Fibroblast of upper back skin (primary cell): ENCODE measurements at regions not wholly inside any gene's neighbourhood (a gene's known extent, or its start where the extent isn't known, plus 50 kb on each side); places are given as distances from the start of the nearest gene placed in this dataset.

Source experiments
- DNase-seq: peaks from one replicate; pipeline ENCODE4 v3.0.0-alpha.2; 2013

- no peak for DNase-seq
Observed at GRCh38 chr7:46786995-46787394, 794.9 kb downstream of the TNS3 start.

GRCh38 chr7:46786221-46786954 lies 795.5 kb downstream of the TNS3 start:
- DNase-seq, result peak; percentile 68

GRCh38 chr7:46784732-46785131 lies 797.2 kb downstream of the TNS3 start:
- DNase-seq, result peak; percentile 83

GRCh38 chr7:46781901-46782439 lies 799.9 kb downstream of the TNS3 start:
- peak; percentile 59 for DNase-seq

- DNase-seq, result peak; percentile 41
Observed at GRCh38 chr7:46776790-46777189, 805.1 kb downstream of the TNS3 start.

GRCh38 chr7:46775776-46776175 lies 806.1 kb downstream of the TNS3 start:
- no peak for DNase-seq

GRCh38 chr7:46775020-46775419 lies 806.9 kb downstream of the TNS3 start:
- no peak for DNase-seq

- no peak for DNase-seq
Observed at GRCh38 chr7:46774515-46774914, 807.4 kb downstream of the TNS3 start.

- DNase-seq, result no peak
Observed at GRCh38 chr7:46772776-46773175, 809.1 kb downstream of the TNS3 start.

GRCh38 chr7:46767071-46767470 lies 814.8 kb downstream of the TNS3 start:
- no peak for DNase-seq

GRCh38 chr7:46764100-46764936 lies 817.6 kb downstream of the TNS3 start:
- DNase-seq, result peak; percentile 99

- DNase-seq, result no peak
Observed at GRCh38 chr7:46763344-46763743, 818.6 kb downstream of the TNS3 start.

GRCh38 chr7:46759711-46760480 lies 822.0 kb downstream of the TNS3 start:
- DNase-seq, result peak; percentile 51

- no peak for DNase-seq
Observed at GRCh38 chr7:46756996-46757395, 824.9 kb downstream of the TNS3 start.

- no peak for DNase-seq
Observed at GRCh38 chr7:46756256-46756655, 825.7 kb downstream of the TNS3 start.

- DNase-seq, result no peak
Observed at GRCh38 chr7:46755120-46756034, 826.5 kb downstream of the TNS3 start.

GRCh38 chr7:46754140-46754720 lies 827.7 kb downstream of the TNS3 start:
- peak; percentile 87 for DNase-seq

GRCh38 chr7:46753662-46754061 lies 828.2 kb downstream of the TNS3 start:
- no peak for DNase-seq

- peak; percentile 95 for DNase-seq
Observed at GRCh38 chr7:46752881-46753366, 829.0 kb downstream of the TNS3 start.

GRCh38 chr7:46751927-46752723 lies 829.8 kb downstream of the TNS3 start:
- DNase-seq, result peak; percentile 90

GRCh38 chr7:46751471-46751870 lies 830.4 kb upstream of the IGFBP3 start:
- DNase-seq, result no peak
